ENCODE measurements at regions not wholly inside any gene's neighbourhood (a gene's known extent, or its start where the extent isn't known, plus 50 kb on each side); places are given as distances from the start of the nearest gene placed in this dataset.

GRCh38 chr21:16073586-16073985 is 343.8 kb downstream of the USP25 start:
- TF ChIP-seq EZH2 (IDR thresholded peaks at IDR 0.05; ENCODE audit: insufficient read depth, poor library complexity, severe bottlenecking) (no peak), EZH2phosphoT487 (IDR thresholded peaks at IDR 0.05; ENCODE audit: insufficient read depth, low read depth) (no peak)

All from GM23248 (cell line).